ENCODE measurements at regions not wholly inside any gene's neighbourhood (a gene's known extent, or its start where the extent isn't known, plus 50 kb on each side); places are given as distances from the start of the nearest gene placed in this dataset.
"Not testable (repeated sequence)": the region's sequence is repeated elsewhere in the genome, so short reads cannot be mapped to it uniquely, and the experiment has no call there.

GRCh38 chr10:2036209-2036608 is 298.9 kb upstream of the ADARB2 start:
- ChIA-PET CTCF (no interaction called here), POLR2A (ENCODE audit: low non-redundant PET) (no interaction called here)
- DNase-seq (ENCODE audit: low spot score), result no peak
- TF ChIP-seq, protein P1, sequence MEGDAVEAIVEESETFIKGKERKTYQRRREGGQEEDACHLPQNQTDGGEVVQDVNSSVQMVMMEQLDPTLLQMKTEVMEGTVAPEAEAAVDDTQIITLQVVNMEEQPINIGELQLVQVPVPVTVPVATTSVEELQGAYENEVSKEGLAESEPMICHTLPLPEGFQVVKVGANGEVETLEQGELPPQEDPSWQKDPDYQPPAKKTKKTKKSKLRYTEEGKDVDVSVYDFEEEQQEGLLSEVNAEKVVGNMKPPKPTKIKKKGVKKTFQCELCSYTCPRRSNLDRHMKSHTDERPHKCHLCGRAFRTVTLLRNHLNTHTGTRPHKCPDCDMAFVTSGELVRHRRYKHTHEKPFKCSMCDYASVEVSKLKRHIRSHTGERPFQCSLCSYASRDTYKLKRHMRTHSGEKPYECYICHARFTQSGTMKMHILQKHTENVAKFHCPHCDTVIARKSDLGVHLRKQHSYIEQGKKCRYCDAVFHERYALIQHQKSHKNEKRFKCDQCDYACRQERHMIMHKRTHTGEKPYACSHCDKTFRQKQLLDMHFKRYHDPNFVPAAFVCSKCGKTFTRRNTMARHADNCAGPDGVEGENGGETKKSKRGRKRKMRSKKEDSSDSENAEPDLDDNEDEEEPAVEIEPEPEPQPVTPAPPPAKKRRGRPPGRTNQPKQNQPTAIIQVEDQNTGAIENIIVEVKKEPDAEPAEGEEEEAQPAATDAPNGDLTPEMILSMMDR (conservative IDR thresholded peaks at IDR 0.05; ENCODE audit: low read depth), result no peak
- no peak overlapping the region for H3K27ac ChIP-seq

DNA sequence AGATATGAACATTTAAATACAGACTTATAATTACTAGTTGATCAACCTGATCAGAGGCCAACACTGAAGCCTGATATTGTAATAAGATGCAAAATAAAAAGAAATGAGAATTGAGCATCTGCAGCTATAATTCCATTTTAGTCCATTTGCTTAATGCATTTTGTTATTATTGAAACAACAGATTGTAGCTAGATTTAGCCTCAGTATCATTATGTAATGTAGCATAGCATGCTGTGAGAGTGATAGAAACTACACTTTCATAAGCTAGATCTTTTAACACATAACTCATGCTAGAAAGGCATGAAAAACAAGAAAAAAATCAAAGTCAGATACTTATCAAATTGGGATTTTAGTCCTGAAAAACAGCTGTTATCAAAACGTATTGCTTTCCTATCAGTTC is 292.7 kb upstream of the ADARB2 start:
- CTCF ChIA-PET, result interaction anchor here (0.6 kb wide), 1 partner anchor 55 kb away, joined by 3 read pairs; no protein-coding TSS in a partner anchor
- TF ChIP-seq, protein P1 (conservative IDR thresholded peaks at IDR 0.05; ENCODE audit: low read depth), result no peak
- POLR2A ChIA-PET (ENCODE audit: low non-redundant PET), result no interaction called here
- H3K27ac ChIP-seq, result no peak overlapping the region
- DNase-seq (ENCODE audit: low spot score), result no peak

DNA sequence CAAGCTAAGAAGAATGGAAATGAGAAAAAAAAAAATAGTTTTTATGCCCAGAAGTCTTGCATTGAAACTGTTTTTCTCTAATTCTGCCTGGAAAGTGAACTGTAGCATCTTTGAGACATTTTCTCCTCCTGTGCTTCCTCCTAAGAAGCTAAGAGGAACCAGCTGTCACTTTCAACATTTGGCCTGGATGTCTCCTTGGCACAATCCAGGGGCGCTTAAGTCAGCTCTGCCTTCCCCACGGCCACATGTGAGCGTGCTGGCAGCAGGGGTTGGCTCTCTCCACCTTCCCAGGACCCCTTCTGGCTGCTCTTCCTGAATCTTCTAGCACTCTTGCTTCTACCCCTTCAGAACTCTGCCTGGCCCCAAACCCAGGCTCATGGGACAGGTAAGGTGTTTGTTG is 289.6 kb upstream of the ADARB2 start:
- TF ChIP-seq, protein P1 (conservative IDR thresholded peaks at IDR 0.05; ENCODE audit: low read depth), result no peak
- ChIA-PET POLR2A (ENCODE audit: low non-redundant PET) (no interaction called here), CTCF (interaction anchor here (0.6 kb wide), 2 partner anchors 13 to 112 kb away, joined by 3 read pairs; no protein-coding TSS in a partner anchor)
- no peak overlapping the region for H3K27ac ChIP-seq
- no peak for DNase-seq (ENCODE audit: low spot score)

- CTCF ChIA-PET; POLR2A ChIA-PET (ENCODE audit: low non-redundant PET); DNase-seq (ENCODE audit: low spot score); H3K27ac ChIP-seq: not testable (repeated sequence)
Measured at GRCh38 chr10:2024750-2025149, 287.4 kb upstream of the ADARB2 start.

- ChIA-PET POLR2A (ENCODE audit: low non-redundant PET) (no interaction called here), CTCF (no interaction called here)
- TF ChIP-seq, protein P1 (conservative IDR thresholded peaks at IDR 0.05; ENCODE audit: low read depth), result no peak
- DNase-seq (ENCODE audit: low spot score), result no peak
- no peak overlapping the region for H3K27ac ChIP-seq
Measured at GRCh38 chr10:2023687-2024086, 286.4 kb upstream of the ADARB2 start.

DNA sequence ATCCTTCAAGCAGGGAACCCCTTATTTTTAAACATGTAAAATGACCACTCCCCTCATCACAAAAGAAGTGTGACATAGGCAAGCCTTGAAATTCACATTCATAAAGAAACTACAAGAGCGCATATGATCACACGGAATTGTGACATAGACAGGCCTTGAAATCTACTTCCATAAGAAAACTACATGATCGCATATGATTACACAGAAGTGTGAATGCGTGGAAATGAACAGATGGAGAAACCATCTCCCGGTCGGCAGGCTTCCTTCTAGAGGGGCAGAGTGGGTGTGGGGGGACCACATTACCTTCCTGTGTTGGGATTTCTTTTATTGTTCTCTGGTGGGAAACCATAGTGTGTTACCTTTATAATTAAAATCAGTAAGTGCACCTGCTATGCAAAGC is 285.1 kb upstream of the ADARB2 start:
- H3K27ac ChIP-seq, result no peak overlapping the region
- TF ChIP-seq, protein P1 (conservative IDR thresholded peaks at IDR 0.05; ENCODE audit: low read depth), result no peak
- ChIA-PET POLR2A (ENCODE audit: low non-redundant PET) (no interaction called here), CTCF (no interaction called here)
- DNase-seq (ENCODE audit: low spot score), result no peak

DNA sequence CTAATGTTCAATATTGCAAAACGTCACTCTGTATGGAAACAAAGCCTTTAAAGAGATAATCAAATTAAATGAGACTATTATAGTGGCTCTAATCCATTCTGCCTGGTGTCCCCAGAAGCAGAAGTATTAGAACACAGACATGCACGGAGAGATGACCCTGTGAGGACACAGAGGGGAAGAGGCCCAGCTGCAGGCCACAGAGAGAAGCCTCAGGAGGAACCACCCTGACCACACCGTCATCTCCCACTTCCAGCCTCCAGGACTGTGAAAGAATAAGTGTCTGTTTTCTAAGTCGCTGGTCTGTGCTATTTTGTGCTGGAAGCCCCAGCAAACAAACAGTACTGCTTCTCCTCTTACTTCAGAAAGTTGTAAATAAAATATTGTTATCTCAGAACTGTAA is 283.5 kb upstream of the ADARB2 start:
- POLR2A ChIA-PET (ENCODE audit: low non-redundant PET), result no interaction called here
- CTCF ChIA-PET, result no interaction called here
- TF ChIP-seq, protein P1 (conservative IDR thresholded peaks at IDR 0.05; ENCODE audit: low read depth), result no peak
- no peak overlapping the region for H3K27ac ChIP-seq
- no peak for DNase-seq (ENCODE audit: low spot score)
